ENCODE measurements at regions not wholly inside any gene's neighbourhood (a gene's known extent, or its start where the extent isn't known, plus 50 kb on each side); places are given as distances from the start of the nearest gene placed in this dataset.

- no peak for TF ChIP-seq POLR2AphosphoS5 (IDR thresholded peaks at IDR 0.05; ENCODE audit: insufficient read depth, low read depth, low read length)
- no peak for TF ChIP-seq CTCF (IDR thresholded peaks at IDR 0.05; ENCODE audit: extremely low read depth in 1 of 2, insufficient read depth in 1 of 2, low read depth in 1 of 2, low read length in 2 of 2)
- TF ChIP-seq MAX (IDR thresholded peaks at IDR 0.05; ENCODE audit: insufficient read depth, insufficient read length), result no peak
- TF ChIP-seq JUN (IDR thresholded peaks at IDR 0.05; ENCODE audit: borderline replicate concordance, insufficient read depth, insufficient read length, low read depth), result no peak
- TF ChIP-seq EZH2 (IDR thresholded peaks at IDR 0.05; ENCODE audit: borderline replicate concordance, low read depth, low read length, severe bottlenecking), result no peak
Observed at GRCh38 chr17:79469646-79470045, 141.2 kb downstream of the RBFOX3 start.
